ENCODE measurements at regions not wholly inside any gene's neighbourhood (a gene's known extent, or its start where the extent isn't known, plus 50 kb on each side); places are given as distances from the start of the nearest gene placed in this dataset.

DNA sequence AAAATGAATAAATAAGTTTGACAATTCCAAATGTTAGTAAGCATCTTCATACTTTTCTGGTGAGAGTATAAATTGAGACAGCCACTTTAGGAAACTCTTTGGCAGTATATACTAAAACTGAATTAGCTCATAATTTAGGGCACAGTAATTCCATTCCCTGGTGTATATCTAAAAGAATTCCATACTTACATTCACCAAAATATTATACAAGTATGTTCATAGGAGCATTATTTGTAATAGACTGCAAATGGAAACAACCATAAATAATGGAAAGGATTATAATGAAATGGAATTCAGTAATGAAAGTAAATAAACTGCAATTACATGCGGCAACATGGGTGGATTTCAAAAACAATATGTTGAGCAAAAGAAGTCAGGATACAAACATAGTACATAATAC lies 315.8 kb upstream of the LRRC4C start:
- H3K36me3 ChIP-seq = no peaks in the 10 kb centered on the region
- no peak for DNase-seq
- H3K9me3 ChIP-seq = peaks cover 0 to 32% (median 10%) of the 10 kb centered on the region in 4 donors
- H3K27ac ChIP-seq = no peak overlapping the region
- 85 to 99% (median 93%) methylated on average over 1 of the region's 1 CpG for WGBS, 5 donors
- intact Hi-C loops (cut with DNase I; ENCODE audit: low total_unique reads) = no loop called here
- TF ChIP-seq, protein P1, sequence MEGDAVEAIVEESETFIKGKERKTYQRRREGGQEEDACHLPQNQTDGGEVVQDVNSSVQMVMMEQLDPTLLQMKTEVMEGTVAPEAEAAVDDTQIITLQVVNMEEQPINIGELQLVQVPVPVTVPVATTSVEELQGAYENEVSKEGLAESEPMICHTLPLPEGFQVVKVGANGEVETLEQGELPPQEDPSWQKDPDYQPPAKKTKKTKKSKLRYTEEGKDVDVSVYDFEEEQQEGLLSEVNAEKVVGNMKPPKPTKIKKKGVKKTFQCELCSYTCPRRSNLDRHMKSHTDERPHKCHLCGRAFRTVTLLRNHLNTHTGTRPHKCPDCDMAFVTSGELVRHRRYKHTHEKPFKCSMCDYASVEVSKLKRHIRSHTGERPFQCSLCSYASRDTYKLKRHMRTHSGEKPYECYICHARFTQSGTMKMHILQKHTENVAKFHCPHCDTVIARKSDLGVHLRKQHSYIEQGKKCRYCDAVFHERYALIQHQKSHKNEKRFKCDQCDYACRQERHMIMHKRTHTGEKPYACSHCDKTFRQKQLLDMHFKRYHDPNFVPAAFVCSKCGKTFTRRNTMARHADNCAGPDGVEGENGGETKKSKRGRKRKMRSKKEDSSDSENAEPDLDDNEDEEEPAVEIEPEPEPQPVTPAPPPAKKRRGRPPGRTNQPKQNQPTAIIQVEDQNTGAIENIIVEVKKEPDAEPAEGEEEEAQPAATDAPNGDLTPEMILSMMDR (IDR thresholded peaks at IDR 0.05) = no peak
- no peak for TF ChIP-seq POLR2A (IDR thresholded peaks at IDR 0.05)
- TF ChIP-seq EP300 (IDR thresholded peaks at IDR 0.05) = no peak
- TF ChIP-seq POLR2AphosphoS5 (IDR thresholded peaks at IDR 0.05) = no peak
- no peaks in the 10 kb centered on the region for H3K4me1 ChIP-seq
- H3K27me3 ChIP-seq = no peaks in the 10 kb centered on the region
- no peak overlapping the region for H3K4me3 ChIP-seq

DNA sequence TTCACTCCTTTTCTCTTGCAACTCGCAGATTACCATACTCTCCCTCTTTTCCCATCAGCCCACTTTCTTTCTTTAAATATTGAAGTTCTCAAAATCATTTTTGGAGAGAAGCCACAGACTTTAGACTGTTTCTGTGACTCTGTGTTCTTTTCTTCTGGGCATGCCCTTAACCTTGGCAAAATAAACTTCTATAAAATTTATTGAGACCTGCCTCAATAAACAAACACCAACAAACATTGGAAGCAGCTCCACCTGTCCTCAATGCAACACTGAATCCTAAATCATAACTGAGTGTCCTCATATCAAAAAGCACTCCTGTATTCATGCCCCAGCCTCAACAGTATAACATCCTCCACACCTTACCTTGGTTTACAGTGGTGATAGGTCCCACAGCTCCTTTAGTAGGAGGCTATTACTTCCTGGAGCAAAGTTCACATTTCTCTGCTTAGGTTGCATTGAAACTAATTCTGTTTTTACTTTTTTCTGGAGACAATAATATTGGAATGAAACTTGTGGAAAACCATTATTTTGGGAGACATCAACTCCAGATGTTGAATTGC lies 320.0 kb upstream of the LRRC4C start:
- peaks cover 0 to 12% (median 5%) of the 10 kb centered on the region in 4 donors for H3K9me3 ChIP-seq
- intact Hi-C loops (cut with DNase I; ENCODE audit: low total_unique reads) = no loop called here
- no peak for TF ChIP-seq POLR2AphosphoS5 (IDR thresholded peaks at IDR 0.05)
- TF ChIP-seq POLR2A (IDR thresholded peaks at IDR 0.05) = no peak
- TF ChIP-seq, protein P1 (IDR thresholded peaks at IDR 0.05) = no peak
- TF ChIP-seq EP300 (IDR thresholded peaks at IDR 0.05) = no peak
- no peak overlapping the region for H3K27ac ChIP-seq
- H3K27me3 ChIP-seq = no peaks in the 10 kb centered on the region
- no peak overlapping the region for H3K4me3 ChIP-seq
- 32 to 62% (median 46%) methylated on average over 1 of the region's 1 CpG for WGBS, 5 donors
- no peaks in the 10 kb centered on the region for H3K4me1 ChIP-seq
- no peak for DNase-seq
- no peaks in the 10 kb centered on the region for H3K36me3 ChIP-seq

DNA sequence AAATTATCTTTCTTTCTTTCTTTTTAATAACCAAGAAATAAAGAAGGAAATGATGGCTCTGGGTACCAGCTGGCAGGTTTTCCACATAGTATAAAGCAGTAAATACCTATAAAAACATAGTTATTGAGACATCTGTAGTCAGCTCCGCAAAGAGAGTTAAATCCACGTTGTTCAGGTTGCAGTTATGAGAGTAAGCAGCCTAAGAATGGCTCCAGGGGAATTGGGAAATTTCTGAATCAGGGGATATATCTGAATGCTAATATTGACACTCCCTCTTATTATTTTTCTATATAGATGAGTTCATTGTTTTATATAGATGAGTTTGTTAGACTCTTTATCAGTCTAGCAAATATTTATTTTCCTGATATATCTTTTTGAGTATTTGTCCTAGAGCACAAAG lies 322.0 kb upstream of the LRRC4C start:
- WGBS, 5 donors = 39 to 59% (median 46%) methylated on average over 2 of the region's 2 CpGs
- TF ChIP-seq EP300 (IDR thresholded peaks at IDR 0.05) (no peak), POLR2AphosphoS5 (IDR thresholded peaks at IDR 0.05) (no peak), POLR2A (IDR thresholded peaks at IDR 0.05) (no peak)
- TF ChIP-seq, protein P1 (IDR thresholded peaks at IDR 0.05) = no peak
- no peak for DNase-seq
- no peaks in the 10 kb centered on the region for H3K36me3 ChIP-seq
- H3K27me3 ChIP-seq = no peaks in the 10 kb centered on the region
- no peak overlapping the region for H3K4me3 ChIP-seq
- intact Hi-C loops (cut with DNase I; ENCODE audit: low total_unique reads) = no loop called here
- H3K9me3 ChIP-seq = peaks cover 0 to 4% (median 0%) of the 10 kb centered on the region in 4 donors
- no peaks in the 10 kb centered on the region for H3K4me1 ChIP-seq
- H3K27ac ChIP-seq = no peak overlapping the region

DNA sequence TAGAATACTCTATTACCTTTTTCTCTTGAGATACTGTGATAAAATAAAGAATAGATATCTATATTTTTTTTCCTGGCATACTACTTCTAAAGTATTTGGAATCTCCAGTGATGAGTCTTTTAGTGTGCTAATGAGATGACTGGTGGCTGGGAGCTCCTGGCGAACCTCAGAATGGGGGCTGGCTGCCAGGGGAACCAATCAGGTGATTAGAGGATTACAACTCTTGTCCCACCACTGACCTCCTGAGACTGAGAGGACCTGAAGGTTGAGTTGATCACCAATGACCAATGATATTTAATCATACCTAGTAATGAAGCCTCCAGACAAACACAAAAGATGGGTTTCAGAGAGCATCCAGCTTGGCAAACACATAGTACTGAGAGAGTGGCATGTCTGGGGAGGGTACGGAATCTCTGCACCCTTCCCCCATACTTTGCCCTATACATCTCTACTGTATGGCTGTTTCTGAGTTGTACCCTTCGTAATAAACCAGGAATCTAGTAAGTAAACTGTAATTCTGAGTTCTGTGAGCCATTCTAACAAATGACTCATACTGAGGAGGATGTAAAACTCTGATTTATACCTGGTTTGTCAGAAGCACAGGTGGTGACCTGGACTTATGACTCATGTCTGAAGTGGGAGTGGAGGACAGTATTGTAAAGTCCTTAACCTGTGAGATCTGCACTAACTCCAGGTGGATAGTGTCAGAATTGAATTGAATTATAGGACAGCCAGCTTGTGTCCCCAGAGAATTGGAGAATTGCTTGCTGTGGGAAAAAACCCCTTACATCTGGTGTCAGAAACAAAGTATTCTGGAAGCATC lies 325.3 kb upstream of the LRRC4C start:
- WGBS, 5 donors = 54 to 73% (median 58%) methylated on average over 3 of the region's 3 CpGs

More for the DNA sequence above, 325.3 kb upstream of the LRRC4C start:
- H3K27me3 ChIP-seq = no peaks in the 10 kb centered on the region
- H3K36me3 ChIP-seq = no peaks in the 10 kb centered on the region
- no peak overlapping the region for H3K27ac ChIP-seq
- intact Hi-C loops (cut with DNase I; ENCODE audit: low total_unique reads) = no loop called here
- H3K4me3 ChIP-seq = no peak overlapping the region
- peaks cover 0 to 16% (median 4%) of the 10 kb centered on the region in 4 donors for H3K9me3 ChIP-seq
- TF ChIP-seq, protein P1 (IDR thresholded peaks at IDR 0.05) = no peak
- TF ChIP-seq POLR2A (IDR thresholded peaks at IDR 0.05) (no peak), POLR2AphosphoS5 (IDR thresholded peaks at IDR 0.05) (no peak), EP300 (IDR thresholded peaks at IDR 0.05) (no peak)
- no peaks in the 10 kb centered on the region for H3K4me1 ChIP-seq
- peak in 1 of 2 donors; percentile 23 for DNase-seq

All from stomach (tissue), 8 donors.